ENCODE measurements at regions not wholly inside any gene's neighbourhood (a gene's known extent, or its start where the extent isn't known, plus 50 kb on each side); places are given as distances from the start of the nearest gene placed in this dataset.

GRCh38 chr15:38647683-38648082, 83.1 kb upstream of the RASGRP1 start:
- DNase-seq (no peak), ATAC-seq (no peak)

- ATAC-seq (no peak), DNase-seq (no peak)
Observed at GRCh38 chr15:38648121-38648843, 83.7 kb upstream of the RASGRP1 start.

- no peak for ATAC-seq
- DNase-seq, result no peak
Observed at GRCh38 chr15:38650384-38650783, 85.8 kb upstream of the RASGRP1 start.

- DNase-seq (no peak), ATAC-seq (no peak)
Observed at GRCh38 chr15:38650936-38651327, 86.3 kb upstream of the RASGRP1 start.

- DNase-seq (peak; percentile 39), ATAC-seq (no peak)
Observed at GRCh38 chr15:38651328-38652038, 86.9 kb upstream of the RASGRP1 start.

GRCh38 chr15:38652183-38652794, 87.7 kb upstream of the RASGRP1 start:
- no peak for ATAC-seq

GRCh38 chr15:38652998-38653397, 88.4 kb upstream of the RASGRP1 start:
- peak; percentile 58 for DNase-seq

More at GRCh38 chr15:38652183-38652794, 87.7 kb upstream of the RASGRP1 start:
- no peak for DNase-seq

GRCh38 chr15:38658431-38658830, 93.8 kb upstream of the RASGRP1 start:
- ATAC-seq (peak; percentile 19), DNase-seq (no peak)

More at GRCh38 chr15:38652998-38653397, 88.4 kb upstream of the RASGRP1 start:
- peak; percentile 82 for ATAC-seq

- ATAC-seq (peak; percentile 85), DNase-seq (no peak)
Observed at GRCh38 chr15:38660738-38661137, 96.1 kb upstream of the RASGRP1 start.

GRCh38 chr15:38662033-38662802, 97.6 kb upstream of the RASGRP1 start:
- ATAC-seq, result no peak
- no peak for DNase-seq

GRCh38 chr15:38662805-38663204, 98.2 kb upstream of the RASGRP1 start:
- DNase-seq (no peak), ATAC-seq (no peak)

- ATAC-seq, result no peak
- no peak for DNase-seq
Observed at GRCh38 chr15:38665586-38666305, 101.1 kb upstream of the RASGRP1 start.

GRCh38 chr15:38666865-38667510, 102.4 kb upstream of the RASGRP1 start:
- DNase-seq (no peak), ATAC-seq (no peak)

GRCh38 chr15:38667890-38668850, 103.6 kb upstream of the RASGRP1 start:
- no peak for ATAC-seq
- DNase-seq, result no peak

GRCh38 chr15:38668898-38669391, 104.3 kb upstream of the RASGRP1 start:
- DNase-seq (no peak), ATAC-seq (no peak)

GRCh38 chr15:38670128-38671005, 105.8 kb upstream of the RASGRP1 start:
- ATAC-seq, result peak; percentile 70
- peak; percentile 59 for DNase-seq

GRCh38 chr15:38671006-38671387, 106.4 kb upstream of the RASGRP1 start:
- no peak for ATAC-seq

GRCh38 chr15:38671675-38672254, 107.2 kb upstream of the RASGRP1 start:
- DNase-seq (peak; percentile 55), ATAC-seq (peak; percentile 58)

More at GRCh38 chr15:38671006-38671387, 106.4 kb upstream of the RASGRP1 start:
- DNase-seq, result no peak
